Prostate gland (tissue), 2 donors: ENCODE measurements at regions not wholly inside any gene's neighbourhood (a gene's known extent, or its start where the extent isn't known, plus 50 kb on each side); places are given as distances from the start of the nearest gene placed in this dataset.

Experiments
- DNase-seq: peaks from one replicate; pipeline ENCODE4 v3.0.0-alpha.2; 2019; ENCODE audit warnings: low spot score
- H3K27ac ChIP-seq, 2 donors: fragments of 200-600 bp; sonication (generic); 2 replicates each; pipeline ENCODE4 v1.5.1; 2017 to 2019
- H3K27me3 ChIP-seq: fragments of 200-600 bp; sonication (generic); replicated peaks from 2 replicates; pipeline ENCODE4 v1.5.1; 2019; ENCODE audit not compliant: insufficient read depth
- H3K36me3 ChIP-seq, 2 donors: fragments of 200-600 bp; sonication (generic); 1 replicate in 1 of 2; 2 replicates in 1 of 2; pipeline versions ENCODE4 v1.5.1 to v1.8.1; 2017 to 2019
- H3K4me1 ChIP-seq: fragments of 200-600 bp; sonication (generic); replicated peaks from 2 replicates; pipeline ENCODE4 v1.5.1; 2019
- H3K4me3 ChIP-seq, 2 donors: fragments of 200-600 bp; sonication (generic); 2 replicates each; pipeline ENCODE4 v1.5.1; 2017 to 2019
- H3K9me3 ChIP-seq: fragments of 200-600 bp; sonication (generic); 2 replicates; pipeline ENCODE4 v1.5.1; 2017
- CTCF ChIP-seq, 4 experiments: fragments of 200-600 bp in 2 of 4; fragments of 450-650 bp in 2 of 4; sonication (generic) in 2 of 4; IDR thresholded peaks; 1 replicate in 3 of 4; 2 replicates in 1 of 4; pipeline ENCODE4 v1.5.1; 2016 to 2019; ENCODE audit warnings: antibody characterized with exemption in 4 of 4, mild to moderate bottlenecking in 2 of 4, moderate library complexity in 2 of 4
- POLR2A ChIP-seq: fragments of 450-650 bp; IDR thresholded peaks from one replicate; pipeline ENCODE4 v1.6.1; 2016; ENCODE audit warnings: antibody characterized with exemption, mild to moderate bottlenecking
- POLR2AphosphoS5 ChIP-seq: sonication (generic); formaldehyde crosslinking; IDR thresholded peaks from one replicate; pipeline ENCODE4 v1.6.1; 2017; ENCODE audit warnings: antibody characterized with exemption
- WGBS: methylation state at CpG from one replicate; pipeline ENCODE4 v1.1.5; 2018; 5-methylcytosine and 5-hydroxymethylcytosine counted together
- intact Hi-C: fragments of 100-400 bp; cut with DNase I; formaldehyde crosslinking; loops from one replicate; pipeline ENCODE4 v1.14.2; 2022

- Histone ChIP-seq H3K9me3 (no peaks in the 10 kb centered on the region), H3K4me1 (no peaks in the 10 kb centered on the region), H3K4me3 (no peak overlapping the region), H3K27me3 (no peaks in the 10 kb centered on the region), H3K27ac (no peak overlapping the region), H3K36me3 (no peaks in the 10 kb centered on the region)
- intact Hi-C loops = no loop called here
- no peak for TF ChIP-seq POLR2A
- no peak for TF ChIP-seq POLR2AphosphoS5
- TF ChIP-seq CTCF (IDR thresholded peaks at IDR 0.05) = no peak
- DNase-seq = no peak
These were observed 439.3 kb upstream of the ARPP21 start for GRCh38 chr3:35200056-35200455.

- no peaks in the 10 kb centered on the region for H3K4me1 ChIP-seq
- TF ChIP-seq CTCF (IDR thresholded peaks at IDR 0.05) (no peak), POLR2AphosphoS5 (no peak), POLR2A (no peak)
- H3K27ac ChIP-seq = no peak overlapping the region
- no peaks in the 10 kb centered on the region for H3K27me3 ChIP-seq
- H3K4me3 ChIP-seq = no peak overlapping the region
- intact Hi-C loops = no loop called here
- H3K36me3 ChIP-seq = no peaks in the 10 kb centered on the region
- WGBS = 74% methylated on average over 2 of the region's 2 CpGs
- DNase-seq = no peak
- H3K9me3 ChIP-seq = no peaks in the 10 kb centered on the region
These were observed 438.1 kb upstream of the ARPP21 start for GRCh38 chr3:35201211-35201610.

GRCh38 chr3:35215525-35216500 is 423.5 kb upstream of the ARPP21 start:
- H3K27ac ChIP-seq = no peak overlapping the region
- no peaks in the 10 kb centered on the region for H3K27me3 ChIP-seq
- H3K9me3 ChIP-seq = no peaks in the 10 kb centered on the region
- no peak for DNase-seq
- H3K4me1 ChIP-seq = no peaks in the 10 kb centered on the region
- 93% methylated on average over 31 of the region's 31 CpGs for WGBS
- intact Hi-C loops = no loop called here
- no peak overlapping the region for H3K4me3 ChIP-seq
- no peaks in the 10 kb centered on the region for H3K36me3 ChIP-seq
- no peak for TF ChIP-seq POLR2AphosphoS5
- TF ChIP-seq POLR2A = no peak
- no peak for TF ChIP-seq CTCF (IDR thresholded peaks at IDR 0.05)

- H3K27me3 ChIP-seq = no peaks in the 10 kb centered on the region
- WGBS = 97% methylated on average over 18 of the region's 18 CpGs
- H3K4me1 ChIP-seq = no peaks in the 10 kb centered on the region
- no peak for DNase-seq
- no peak overlapping the region for H3K4me3 ChIP-seq
- H3K9me3 ChIP-seq = no peaks in the 10 kb centered on the region
- TF ChIP-seq POLR2AphosphoS5 (no peak), POLR2A (no peak), CTCF (IDR thresholded peaks at IDR 0.05) (no peak)
- H3K27ac ChIP-seq = no peak overlapping the region
- H3K36me3 ChIP-seq = no peaks in the 10 kb centered on the region
- intact Hi-C loops = no loop called here
These were observed 422.6 kb upstream of the ARPP21 start for GRCh38 chr3:35216501-35217266.
